GM12873 (cell line): ENCODE measurements at regions not wholly inside any gene's neighbourhood (a gene's known extent, or its start where the extent isn't known, plus 50 kb on each side); places are given as distances from the start of the nearest gene placed in this dataset.

Experiments used
- CTCF ChIP-seq: IDR thresholded peaks from 2 replicates; pipeline ENCODE4 v1.5.1; 2012; ENCODE audit warnings: low read depth, mild to moderate bottlenecking, moderate library complexity, low read length, control low read depth; ENCODE audit not compliant: insufficient read depth; ENCODE audit errors: missing control alignments

GRCh38 chr4:43990963-43991362 lies 457.6 kb downstream of the KCTD8 start:
- no peak for TF ChIP-seq CTCF

- no peak for TF ChIP-seq CTCF
These were observed 456.1 kb downstream of the KCTD8 start for GRCh38 chr4:43992552-43992951.

GRCh38 chr4:43993196-43993902 lies 455.3 kb downstream of the KCTD8 start:
- no peak for TF ChIP-seq CTCF

- no peak for TF ChIP-seq CTCF
These were observed 448.9 kb downstream of the KCTD8 start for GRCh38 chr4:43999669-44000068.

- TF ChIP-seq CTCF = no peak
These were observed 446.2 kb downstream of the KCTD8 start for GRCh38 chr4:44002368-44002767.

GRCh38 chr4:44016570-44017421 lies 431.8 kb downstream of the KCTD8 start:
- no peak for TF ChIP-seq CTCF

GRCh38 chr4:44017422-44017739 lies 431.2 kb downstream of the KCTD8 start:
- no peak for TF ChIP-seq CTCF
